ENCODE measurements at regions not wholly inside any gene's neighbourhood (a gene's known extent, or its start where the extent isn't known, plus 50 kb on each side); places are given as distances from the start of the nearest gene placed in this dataset.
A peak's percentile ranks its signal among the peaks of the same experiment; 100 is the strongest.

GRCh38 chr17:15884731-15885130 lies 60.2 kb upstream of the ADORA2B start:
- Histone ChIP-seq H3K4me3 (ENCODE audit: low read length) (no peak overlapping the region), H2AFZ (ENCODE audit: low read depth, low read length) (no peak overlapping the region)
- TF ChIP-seq EZH2phosphoT487 (IDR thresholded peaks at IDR 0.05; ENCODE audit: low read depth) (no peak), CTCF (IDR thresholded peaks at IDR 0.05; ENCODE audit: low read depth, low read length) (no peak)

GRCh38 chr17:15885770-15886169 lies 59.2 kb upstream of the ADORA2B start:
- Histone ChIP-seq H3K4me2 (ENCODE audit: low read length) (no peak overlapping the region), H3K36me3 (replicated peaks; ENCODE audit: low read depth, low read length) (no peaks in the 10 kb centered on the region)
- TF ChIP-seq CTCF (IDR thresholded peaks at IDR 0.05; ENCODE audit: low read depth, low read length) (no peak), EZH2phosphoT487 (IDR thresholded peaks at IDR 0.05; ENCODE audit: low read depth) (no peak)

More at GRCh38 chr17:15884731-15885130, 60.2 kb upstream of the ADORA2B start:
- Histone ChIP-seq H3K79me2 (ENCODE audit: low read length) (no peaks in the 10 kb centered on the region), H3K27me3 (ENCODE audit: low read depth, low read length) (no peaks in the 10 kb centered on the region), H3K4me1 (ENCODE audit: low read length) (peaks cover 8% of the 10 kb centered on the region), H3K27ac (ENCODE audit: low read length) (no peak overlapping the region), H3K9me3 (ENCODE audit: insufficient read depth, low read length) (no peaks in the 10 kb centered on the region), H3K36me3 (replicated peaks; ENCODE audit: low read depth, low read length) (no peaks in the 10 kb centered on the region), H3K4me2 (ENCODE audit: low read length) (no peak overlapping the region), H3K9ac (ENCODE audit: low read length) (no peak overlapping the region), H4K20me1 (ENCODE audit: insufficient read depth, low read length) (no peaks in the 10 kb centered on the region)

GRCh38 chr17:15886221-15886620 lies 58.7 kb upstream of the ADORA2B start:
- Histone ChIP-seq H3K27ac (ENCODE audit: low read length) (no peak overlapping the region), H3K27me3 (ENCODE audit: low read depth, low read length) (no peaks in the 10 kb centered on the region; the same call in 1 of the 2 replicates), H3K9me3 (ENCODE audit: insufficient read depth, low read length) (no peaks in the 10 kb centered on the region), H4K20me1 (ENCODE audit: insufficient read depth, low read length) (no peaks in the 10 kb centered on the region), H2AFZ (ENCODE audit: low read depth, low read length) (no peak overlapping the region), H3K4me1 (ENCODE audit: low read length) (peaks cover 8% of the 10 kb centered on the region), H3K4me3 (ENCODE audit: low read length) (no peak overlapping the region), H3K9ac (ENCODE audit: low read length) (no peak overlapping the region), H3K4me2 (ENCODE audit: low read length) (no peak overlapping the region), H3K36me3 (replicated peaks; ENCODE audit: low read depth, low read length) (no peaks in the 10 kb centered on the region), H3K79me2 (ENCODE audit: low read length) (no peaks in the 10 kb centered on the region)
- no peak for TF ChIP-seq CTCF (IDR thresholded peaks at IDR 0.05; ENCODE audit: low read depth, low read length)
- no peak for TF ChIP-seq EZH2phosphoT487 (IDR thresholded peaks at IDR 0.05; ENCODE audit: low read depth)

More at GRCh38 chr17:15885770-15886169, 59.2 kb upstream of the ADORA2B start:
- Histone ChIP-seq H3K4me3 (ENCODE audit: low read length) (no peak overlapping the region), H3K9me3 (ENCODE audit: insufficient read depth, low read length) (no peaks in the 10 kb centered on the region), H2AFZ (ENCODE audit: low read depth, low read length) (no peak overlapping the region), H3K4me1 (ENCODE audit: low read length) (peaks cover 8% of the 10 kb centered on the region), H3K9ac (ENCODE audit: low read length) (no peak overlapping the region), H3K27me3 (ENCODE audit: low read depth, low read length) (no peaks in the 10 kb centered on the region; the same call in 1 of the 2 replicates), H3K27ac (ENCODE audit: low read length) (no peak overlapping the region), H3K79me2 (ENCODE audit: low read length) (no peaks in the 10 kb centered on the region), H4K20me1 (ENCODE audit: insufficient read depth, low read length) (no peaks in the 10 kb centered on the region)

GRCh38 chr17:15886804-15887203 lies 58.1 kb upstream of the ADORA2B start:
- no peaks in the 10 kb centered on the region for H3K79me2 ChIP-seq (ENCODE audit: low read length)
- peak overlapping the region; percentile 38 for H3K4me2 ChIP-seq (ENCODE audit: low read length)
- no peak for TF ChIP-seq EZH2phosphoT487 (IDR thresholded peaks at IDR 0.05; ENCODE audit: low read depth)
- no peak for TF ChIP-seq CTCF (IDR thresholded peaks at IDR 0.05; ENCODE audit: low read depth, low read length)
- H3K4me1 ChIP-seq (ENCODE audit: low read length) = peaks cover 8% of the 10 kb centered on the region
- H3K9ac ChIP-seq (ENCODE audit: low read length) = no peak overlapping the region
- no peak overlapping the region for H3K4me3 ChIP-seq (ENCODE audit: low read length)
- no peaks in the 10 kb centered on the region for H3K36me3 ChIP-seq (replicated peaks; ENCODE audit: low read depth, low read length)
- H2AFZ ChIP-seq (ENCODE audit: low read depth, low read length) = peak overlapping the region; percentile 71; the same call in 1 of the 2 replicates
- no peaks in the 10 kb centered on the region; the same call in 1 of the 2 replicates for H3K27me3 ChIP-seq (ENCODE audit: low read depth, low read length)
- H3K9me3 ChIP-seq (ENCODE audit: insufficient read depth, low read length) = no peaks in the 10 kb centered on the region
- H4K20me1 ChIP-seq (ENCODE audit: insufficient read depth, low read length) = no peaks in the 10 kb centered on the region
- no peak overlapping the region for H3K27ac ChIP-seq (ENCODE audit: low read length)

Data from OCI-LY3 (cell line).